Fibroblast of lung (primary cell): ENCODE measurements at regions not wholly inside any gene's neighbourhood (a gene's known extent, or its start where the extent isn't known, plus 50 kb on each side); places are given as distances from the start of the nearest gene placed in this dataset.

Experiments
- CTCF ChIP-seq, 2 donors: IDR thresholded peaks in 1 of 2; conservative IDR thresholded peaks in 1 of 2; 1 replicate in 1 of 2; 2 replicates in 1 of 2; pipeline ENCODE4 v1.5.1; 2011 to 2012; ENCODE audit warnings: low read length in 2 of 2, control low read depth in 1 of 2, inconsistent platforms in 1 of 2, low read depth in 1 of 2, mild to moderate bottlenecking in 1 of 2
- EZH2 ChIP-seq: IDR thresholded peaks from 2 replicates; pipeline ENCODE4 v1.5.1; 2012; ENCODE audit warnings: low read length, control low read depth, mild to moderate bottlenecking; ENCODE audit errors: missing control alignments

GRCh38 chr21:15250384-15250783 lies 185.6 kb upstream of the NRIP1 start:
- TF ChIP-seq CTCF (conservative IDR thresholded peaks at IDR 0.05 in 1 of 2, IDR thresholded peaks at IDR 0.05 in 1 of 2; ENCODE audit: low read depth in 1 of 2, low read length in 2 of 2), result no peak
- no peak for TF ChIP-seq EZH2
